ENCODE measurements at regions not wholly inside any gene's neighbourhood (a gene's known extent, or its start where the extent isn't known, plus 50 kb on each side); places are given as distances from the start of the nearest gene placed in this dataset.

DNA sequence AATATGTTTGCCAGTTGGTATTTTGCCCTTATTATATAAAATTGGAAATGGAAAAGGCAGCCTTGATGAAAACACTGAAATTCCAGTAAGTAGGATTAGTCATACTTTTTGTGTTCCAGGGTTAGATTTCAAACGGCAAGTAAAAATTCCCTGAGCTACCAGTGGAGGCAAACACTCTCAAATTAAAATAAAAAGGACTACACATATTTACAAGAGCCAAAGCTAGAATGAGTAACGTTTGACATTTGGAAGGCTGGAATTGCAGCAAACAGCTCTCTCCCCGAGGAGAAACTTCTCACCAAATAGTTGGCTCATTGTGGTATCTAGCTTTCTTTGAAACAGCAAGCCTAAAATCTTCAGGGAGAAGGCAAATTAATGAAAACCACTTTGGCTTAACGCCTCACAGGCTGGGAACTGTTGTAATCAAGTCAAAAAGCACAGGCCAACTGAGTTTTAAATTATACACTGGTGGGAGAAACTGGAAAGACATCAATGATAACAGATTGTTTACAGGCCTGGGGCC is 288.4 kb downstream of the SNX13 start:
- no peak for DNase-seq (ENCODE audit: low read depth)
- TF ChIP-seq, protein P1, sequence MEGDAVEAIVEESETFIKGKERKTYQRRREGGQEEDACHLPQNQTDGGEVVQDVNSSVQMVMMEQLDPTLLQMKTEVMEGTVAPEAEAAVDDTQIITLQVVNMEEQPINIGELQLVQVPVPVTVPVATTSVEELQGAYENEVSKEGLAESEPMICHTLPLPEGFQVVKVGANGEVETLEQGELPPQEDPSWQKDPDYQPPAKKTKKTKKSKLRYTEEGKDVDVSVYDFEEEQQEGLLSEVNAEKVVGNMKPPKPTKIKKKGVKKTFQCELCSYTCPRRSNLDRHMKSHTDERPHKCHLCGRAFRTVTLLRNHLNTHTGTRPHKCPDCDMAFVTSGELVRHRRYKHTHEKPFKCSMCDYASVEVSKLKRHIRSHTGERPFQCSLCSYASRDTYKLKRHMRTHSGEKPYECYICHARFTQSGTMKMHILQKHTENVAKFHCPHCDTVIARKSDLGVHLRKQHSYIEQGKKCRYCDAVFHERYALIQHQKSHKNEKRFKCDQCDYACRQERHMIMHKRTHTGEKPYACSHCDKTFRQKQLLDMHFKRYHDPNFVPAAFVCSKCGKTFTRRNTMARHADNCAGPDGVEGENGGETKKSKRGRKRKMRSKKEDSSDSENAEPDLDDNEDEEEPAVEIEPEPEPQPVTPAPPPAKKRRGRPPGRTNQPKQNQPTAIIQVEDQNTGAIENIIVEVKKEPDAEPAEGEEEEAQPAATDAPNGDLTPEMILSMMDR (IDR thresholded peaks at IDR 0.05; ENCODE audit: control insufficient read depth, extremely low read depth, insufficient read depth) = no peak
- H3K4me3 ChIP-seq (ENCODE audit: low read depth, low read length) = no peak overlapping the region

DNA sequence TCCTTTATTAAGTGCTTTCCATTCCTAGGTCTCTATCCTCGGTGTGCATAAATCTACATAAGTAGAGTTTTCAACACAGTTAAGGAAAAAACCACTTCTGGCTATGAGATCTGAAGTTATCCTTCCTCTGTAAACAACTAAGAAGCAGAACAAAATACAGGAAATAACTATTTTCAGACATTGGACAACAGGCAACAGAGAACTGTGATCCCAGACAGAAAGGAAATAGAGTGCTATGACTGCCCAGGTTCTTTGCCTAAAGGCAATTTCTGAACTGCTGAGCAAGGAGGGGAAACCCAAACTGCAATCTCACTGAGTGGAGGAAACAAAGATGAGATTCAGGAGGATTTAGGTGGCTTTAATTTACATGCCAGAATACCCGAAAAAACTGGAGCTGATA is 285.4 kb downstream of the SNX13 start:
- H3K4me3 ChIP-seq (ENCODE audit: low read depth, low read length) = no peak overlapping the region
- DNase-seq (ENCODE audit: low read depth) = no peak
- TF ChIP-seq, protein P1 (IDR thresholded peaks at IDR 0.05; ENCODE audit: control insufficient read depth, extremely low read depth, insufficient read depth) = no peak

DNA sequence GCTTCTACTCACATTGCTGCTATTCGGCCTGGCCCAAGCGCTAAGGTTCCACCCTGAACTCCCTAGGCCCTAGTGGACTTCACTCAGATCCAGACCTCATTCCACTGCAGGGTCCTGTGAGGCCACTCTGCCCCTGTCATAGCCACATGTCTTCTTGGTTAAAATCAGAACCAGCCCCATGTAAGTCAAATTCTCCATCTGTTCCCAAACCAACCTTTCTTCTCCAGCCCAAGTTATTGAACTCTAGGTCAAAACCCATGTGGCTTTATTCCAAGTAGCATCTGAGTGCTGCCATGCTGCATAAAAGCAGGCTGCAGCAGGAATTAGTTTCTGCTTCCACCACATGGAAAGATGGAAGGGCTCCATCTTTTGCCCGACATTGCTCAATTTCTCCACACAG is 281.2 kb downstream of the SNX13 start:
- no peak for DNase-seq (ENCODE audit: low read depth)
- TF ChIP-seq, protein P1 (IDR thresholded peaks at IDR 0.05; ENCODE audit: control insufficient read depth, extremely low read depth, insufficient read depth) = no peak
- no peak overlapping the region for H3K4me3 ChIP-seq (ENCODE audit: low read depth, low read length)

DNA sequence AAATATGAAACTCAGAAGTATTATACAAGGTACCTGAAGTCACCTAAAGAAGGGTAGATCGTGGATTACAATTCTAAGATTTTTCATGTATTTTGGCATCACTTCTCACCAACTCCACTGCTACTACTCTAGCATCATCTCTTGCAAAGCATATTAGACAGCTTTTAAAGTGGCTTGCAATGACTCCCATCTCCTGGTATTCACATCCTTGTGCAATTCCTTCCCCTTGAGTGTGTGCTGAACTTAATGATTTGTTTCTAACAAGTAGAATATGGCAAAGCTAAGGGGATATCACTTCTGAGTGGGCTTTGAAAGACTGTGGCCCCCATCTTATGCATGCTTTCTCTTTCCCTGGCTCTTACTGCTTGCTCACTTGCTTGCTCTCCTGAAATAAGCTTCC is 280.2 kb downstream of the SNX13 start:
- TF ChIP-seq, protein P1 (IDR thresholded peaks at IDR 0.05; ENCODE audit: control insufficient read depth, extremely low read depth, insufficient read depth) = no peak
- H3K4me3 ChIP-seq (ENCODE audit: low read depth, low read length) = no peak overlapping the region
- DNase-seq (ENCODE audit: low read depth) = no peak

DNA sequence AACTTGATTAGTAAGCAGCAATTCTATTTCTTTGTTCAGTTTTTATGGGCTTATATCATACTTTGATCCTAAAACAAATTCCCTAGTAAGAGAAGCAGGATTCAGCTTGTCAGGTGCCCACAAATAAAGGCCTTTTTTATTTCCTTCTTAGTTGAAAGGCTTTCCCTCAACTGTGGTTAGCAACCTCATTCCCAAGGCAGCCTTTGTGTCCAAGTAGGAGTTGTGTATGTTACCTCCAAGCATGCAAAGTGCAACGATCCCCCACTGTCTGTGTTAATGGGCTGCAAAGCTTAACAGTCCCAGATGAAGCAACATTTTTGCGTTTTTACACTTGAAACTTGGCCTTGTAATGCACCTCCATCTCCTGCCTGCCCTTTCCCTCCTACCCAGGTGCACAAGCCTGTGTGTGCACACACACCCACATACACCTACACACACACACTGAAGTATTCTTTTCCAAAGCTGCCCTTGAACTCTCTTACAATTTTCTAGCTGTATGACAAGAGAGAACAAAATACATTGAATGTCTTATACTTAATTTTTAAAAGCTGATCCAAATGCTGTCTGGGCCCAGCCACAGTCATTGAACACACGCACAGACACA is 278.2 kb downstream of the SNX13 start:
- no peak overlapping the region for H3K4me3 ChIP-seq (ENCODE audit: low read depth, low read length)
- DNase-seq (ENCODE audit: low read depth) = no peak
- TF ChIP-seq, protein P1 (IDR thresholded peaks at IDR 0.05; ENCODE audit: control insufficient read depth, extremely low read depth, insufficient read depth) = no peak

DNA sequence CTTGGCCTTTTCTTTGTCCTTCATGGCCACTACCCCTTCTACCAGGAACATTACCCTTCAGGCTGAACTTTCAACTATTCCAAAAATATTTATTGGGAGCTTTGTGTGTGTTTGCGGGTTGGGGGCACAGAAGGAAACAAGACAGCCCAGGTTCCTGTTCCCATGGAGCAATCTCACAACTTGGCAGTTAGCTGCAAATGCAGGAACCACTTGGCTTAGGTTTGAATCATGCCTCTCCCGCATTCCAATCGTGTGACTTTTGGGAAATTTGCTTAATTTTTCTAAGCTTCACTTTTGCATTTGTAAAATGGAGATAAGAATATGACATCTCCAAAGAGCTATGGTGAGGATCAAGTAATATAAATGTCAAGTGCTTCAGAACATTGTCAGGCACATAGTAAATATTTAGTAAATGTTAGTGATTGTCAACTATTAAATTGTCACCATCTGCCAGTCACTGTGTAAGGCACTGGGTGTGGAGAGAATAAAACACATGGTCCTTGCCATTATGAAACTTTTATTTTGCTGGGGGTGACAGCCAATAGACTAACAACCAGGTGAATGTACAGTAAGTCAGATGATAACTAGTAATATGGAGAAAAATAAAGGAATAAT is 277.1 kb downstream of the SNX13 start:
- no peak overlapping the region for H3K4me3 ChIP-seq (ENCODE audit: low read depth, low read length)
- DNase-seq (ENCODE audit: low read depth) = no peak
- TF ChIP-seq, protein P1 (IDR thresholded peaks at IDR 0.05; ENCODE audit: control insufficient read depth, extremely low read depth, insufficient read depth) = no peak

DNA sequence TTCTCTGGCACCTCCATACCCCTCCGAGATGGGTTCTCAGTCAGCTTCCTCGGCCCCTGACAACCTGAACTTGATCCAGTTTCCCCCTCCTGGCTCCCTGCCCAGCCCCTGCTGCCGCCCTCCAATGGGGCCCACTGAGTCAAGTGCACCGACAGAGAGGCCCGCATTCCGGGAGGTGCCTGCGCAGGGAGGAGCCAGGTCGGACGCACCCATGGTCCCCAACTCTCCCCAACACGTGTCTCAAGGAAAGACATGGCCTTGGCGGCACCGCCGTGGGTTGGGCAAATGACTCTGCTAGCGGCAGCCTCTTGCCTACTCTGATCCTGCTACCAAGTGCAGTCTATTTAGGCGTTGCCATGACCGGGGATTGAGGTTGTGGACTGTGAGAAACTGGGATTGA is 275.3 kb downstream of the SNX13 start:
- TF ChIP-seq, protein P1 (IDR thresholded peaks at IDR 0.05; ENCODE audit: control insufficient read depth, extremely low read depth, insufficient read depth) = no peak
- DNase-seq (ENCODE audit: low read depth) = no peak
- H3K4me3 ChIP-seq (ENCODE audit: low read depth, low read length) = no peak overlapping the region
